ENCODE measurements at regions not wholly inside any gene's neighbourhood (a gene's known extent, or its start where the extent isn't known, plus 50 kb on each side); places are given as distances from the start of the nearest gene placed in this dataset.
"Not testable (repeated sequence)": the region's sequence is repeated elsewhere in the genome, so short reads cannot be mapped to it uniquely, and the experiment has no call there.

DNA sequence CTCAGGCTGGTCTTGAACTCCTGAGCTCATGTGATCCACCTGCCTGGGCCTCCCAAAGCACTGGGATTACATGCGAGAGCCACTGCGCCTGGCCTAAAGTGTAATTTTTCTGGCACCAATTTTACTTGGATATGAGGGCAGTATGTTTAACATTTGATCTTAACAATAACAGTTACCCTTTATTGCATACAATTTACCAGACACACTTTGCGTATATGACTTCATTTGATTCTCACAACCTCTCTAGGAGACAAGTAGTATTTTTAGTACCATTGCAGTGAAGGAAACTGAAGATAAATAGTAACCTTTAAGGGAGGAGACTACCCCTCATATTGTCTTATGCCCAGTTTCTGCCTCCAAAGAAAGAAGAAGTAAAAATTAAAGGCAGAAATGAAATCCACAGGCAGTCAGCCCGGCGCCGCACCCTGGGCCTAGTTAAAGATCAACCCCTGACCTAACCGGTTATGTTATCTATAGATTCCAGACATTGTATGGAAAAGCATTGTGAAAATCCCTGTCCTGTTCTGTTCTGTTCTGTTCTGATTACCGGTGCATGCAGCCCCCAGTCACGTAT lies 54.0 kb downstream of the CYP26A1 start:
- H3K36me3 ChIP-seq (ENCODE audit: insufficient read depth, low read length); H3K4me3 ChIP-seq; DNase-seq (ENCODE audit: low read depth, low spot score); H3K9ac ChIP-seq (ENCODE audit: insufficient read length); H3K27ac ChIP-seq; H3K9me3 ChIP-seq (ENCODE audit: low read depth, low read length): not testable (repeated sequence)

DNA sequence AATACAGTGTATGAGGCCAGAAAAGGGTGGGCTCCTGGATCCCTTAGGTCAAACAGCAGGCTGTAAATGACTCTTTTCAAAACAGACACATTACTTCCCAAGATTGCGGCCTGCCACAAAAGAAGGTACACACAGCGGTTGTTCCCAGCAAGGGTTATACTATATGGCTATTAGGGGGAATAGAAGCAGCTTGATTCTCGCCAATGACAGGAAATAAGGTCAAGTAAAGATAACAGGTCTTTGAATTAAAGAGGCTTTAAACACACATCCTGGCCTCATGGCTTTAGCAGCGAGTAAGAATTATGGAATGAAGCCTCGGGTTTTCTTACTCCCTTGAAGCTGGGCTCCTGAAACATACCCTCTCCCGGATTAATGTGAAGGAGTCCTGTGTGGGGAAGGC lies 58.3 kb downstream of the CYP26A1 start:
- no peak overlapping the region for H3K9ac ChIP-seq (ENCODE audit: insufficient read length)
- no peak overlapping the region for H3K4me3 ChIP-seq
- H3K36me3 ChIP-seq (ENCODE audit: insufficient read depth, low read length) = no peaks in the 10 kb centered on the region
- TF ChIP-seq FOXP2 (optimal IDR thresholded peaks at IDR 0.05; ENCODE audit: control extremely low read depth, extremely low read length, insufficient read depth) (no peak), POLR2AphosphoS5 (IDR thresholded peaks at IDR 0.05; ENCODE audit: borderline replicate concordance, low read depth, low read length) (no peak), EZH2 (IDR thresholded peaks at IDR 0.05) (no peak)
- H3K27ac ChIP-seq = no peak overlapping the region
- no peak for DNase-seq (ENCODE audit: low read depth, low spot score)
- H3K9me3 ChIP-seq (ENCODE audit: low read depth, low read length) = no peaks in the 10 kb centered on the region

DNA sequence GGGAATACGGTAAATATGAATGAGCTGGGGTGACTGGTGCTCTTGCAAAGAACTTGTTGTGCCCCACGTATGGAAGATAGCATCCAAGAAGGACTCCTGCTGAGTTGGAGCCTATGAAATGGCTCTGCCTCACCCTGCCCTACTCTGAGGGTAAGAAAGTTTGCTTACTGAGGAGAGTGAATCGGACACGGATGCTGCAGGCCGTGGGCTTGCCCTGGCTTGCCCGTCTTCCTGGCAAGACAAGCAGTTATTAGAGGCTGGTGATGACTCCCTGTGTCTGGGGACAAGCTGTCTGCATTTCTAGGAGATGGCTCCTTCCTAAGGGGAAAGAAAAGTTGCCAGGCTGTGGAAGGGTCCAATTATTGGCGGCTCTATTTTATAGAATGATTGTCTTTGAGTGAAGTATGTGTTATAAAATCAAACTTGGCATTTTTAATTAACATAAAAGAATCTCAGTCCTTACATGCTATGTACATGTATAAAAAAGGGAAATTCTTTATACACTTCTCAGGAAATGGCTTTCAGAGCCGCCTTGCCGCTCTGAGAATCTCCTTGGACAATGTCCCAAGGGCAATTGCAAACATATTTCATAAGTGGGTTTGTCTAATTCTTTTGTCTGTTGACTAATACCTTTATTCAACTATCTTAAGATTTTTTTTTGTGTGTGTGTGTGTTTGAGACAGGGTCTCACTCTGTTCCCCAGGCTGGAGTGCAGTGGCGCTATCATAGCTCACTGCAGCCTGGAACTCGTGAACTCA lies 64.6 kb downstream of the CYP26A1 start:
- no peak for DNase-seq (ENCODE audit: low read depth, low spot score)
- Histone ChIP-seq H3K9me3 (ENCODE audit: low read depth, low read length) (no peaks in the 10 kb centered on the region), H3K36me3 (ENCODE audit: insufficient read depth, low read length) (no peaks in the 10 kb centered on the region), H3K9ac (ENCODE audit: insufficient read length) (no peak overlapping the region), H3K27ac (no peak overlapping the region), H3K4me3 (no peak overlapping the region)
- TF ChIP-seq EZH2 (IDR thresholded peaks at IDR 0.05) = no peak
- TF ChIP-seq FOXP2 (optimal IDR thresholded peaks at IDR 0.05; ENCODE audit: control extremely low read depth, extremely low read length, insufficient read depth) = no peak
- TF ChIP-seq POLR2AphosphoS5 (IDR thresholded peaks at IDR 0.05; ENCODE audit: borderline replicate concordance, low read depth, low read length) = no peak

DNA sequence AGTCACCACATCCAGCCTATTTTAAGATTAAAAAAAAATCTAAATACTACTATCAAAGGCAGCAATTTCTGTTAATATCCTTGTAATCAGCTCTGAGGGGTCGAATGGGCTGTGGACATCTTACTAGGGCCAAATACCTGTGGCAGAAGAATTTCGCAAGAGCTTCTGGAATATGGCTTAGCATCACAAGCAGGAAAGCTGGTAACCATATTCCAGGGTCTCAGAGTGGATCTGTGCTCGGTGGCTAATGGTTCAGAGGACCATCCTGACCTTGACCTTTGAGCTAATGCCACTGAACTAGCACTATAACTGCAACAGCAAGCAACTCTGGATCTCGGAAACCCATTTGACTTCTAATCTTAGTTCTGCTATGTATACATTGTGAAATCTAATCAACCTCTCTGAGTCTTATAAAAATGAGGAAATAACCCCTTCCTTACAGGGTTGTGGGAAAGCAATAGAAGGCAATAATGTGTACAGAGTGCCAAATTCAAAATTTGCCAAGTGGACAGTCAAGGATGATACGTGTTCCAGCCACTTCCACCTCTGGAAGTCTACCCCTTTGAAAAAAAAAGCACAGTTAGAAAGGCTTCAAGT lies 65.5 kb downstream of the CYP26A1 start:
- no peak for DNase-seq (ENCODE audit: low read depth, low spot score)
- no peak overlapping the region for H3K9ac ChIP-seq (ENCODE audit: insufficient read length)
- no peak overlapping the region for H3K4me3 ChIP-seq
- no peaks in the 10 kb centered on the region for H3K9me3 ChIP-seq (ENCODE audit: low read depth, low read length)
- H3K27ac ChIP-seq = no peak overlapping the region
- TF ChIP-seq POLR2AphosphoS5 (IDR thresholded peaks at IDR 0.05; ENCODE audit: borderline replicate concordance, low read depth, low read length) (no peak), EZH2 (IDR thresholded peaks at IDR 0.05) (no peak), FOXP2 (optimal IDR thresholded peaks at IDR 0.05; ENCODE audit: control extremely low read depth, extremely low read length, insufficient read depth) (no peak)
- H3K36me3 ChIP-seq (ENCODE audit: insufficient read depth, low read length) = no peaks in the 10 kb centered on the region

DNA sequence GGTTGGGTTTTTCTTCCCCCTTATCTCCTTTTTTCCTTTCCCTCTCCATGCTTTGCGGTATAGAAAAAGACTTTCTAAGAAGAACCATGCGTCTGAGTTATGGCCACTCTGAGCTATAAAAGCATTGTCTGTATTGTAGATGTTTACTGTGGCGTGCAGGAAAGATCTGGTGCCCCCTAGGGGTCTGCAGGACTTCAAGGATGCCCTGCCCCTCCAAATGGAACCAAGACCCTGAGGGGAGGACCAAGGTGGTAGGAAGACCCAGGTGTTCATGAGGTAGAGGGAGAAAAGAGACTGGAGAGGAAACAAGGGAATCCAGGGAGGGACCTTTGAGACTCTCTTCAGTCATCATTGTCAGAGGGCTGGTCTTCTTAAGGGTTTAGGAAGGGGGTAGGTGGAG lies 68.8 kb downstream of the CYP26A1 start:
- Histone ChIP-seq H3K4me3 (no peak overlapping the region), H3K27ac (no peak overlapping the region), H3K9me3 (ENCODE audit: low read depth, low read length) (no peaks in the 10 kb centered on the region), H3K9ac (ENCODE audit: insufficient read length) (no peak overlapping the region), H3K36me3 (ENCODE audit: insufficient read depth, low read length) (no peaks in the 10 kb centered on the region)
- DNase-seq (ENCODE audit: low read depth, low spot score) = no peak
- TF ChIP-seq EZH2 (IDR thresholded peaks at IDR 0.05) = no peak

DNA sequence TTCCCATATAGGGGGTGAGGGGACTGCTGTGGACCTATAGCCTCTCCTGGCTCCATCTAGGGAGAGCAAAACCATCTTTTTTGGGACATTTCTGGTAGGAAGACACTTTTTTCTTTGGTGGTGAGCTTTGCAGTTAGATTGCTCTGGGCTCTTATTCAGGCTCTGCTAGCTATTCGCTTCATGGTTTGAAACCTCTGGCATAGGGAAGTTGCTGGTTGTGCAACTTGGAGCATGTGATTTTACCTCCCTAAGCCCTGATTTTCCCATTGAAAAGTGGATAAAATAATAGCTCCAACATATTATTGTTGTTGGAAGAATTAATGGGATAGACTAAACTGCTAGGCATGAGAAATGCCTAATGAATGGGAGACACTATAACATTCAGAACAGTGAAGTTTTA lies 69.6 kb downstream of the CYP26A1 start:
- Histone ChIP-seq H3K27ac (no peak overlapping the region), H3K9ac (ENCODE audit: insufficient read length) (no peak overlapping the region), H3K36me3 (ENCODE audit: insufficient read depth, low read length) (no peaks in the 10 kb centered on the region), H3K4me3 (no peak overlapping the region), H3K9me3 (ENCODE audit: low read depth, low read length) (no peaks in the 10 kb centered on the region)
- TF ChIP-seq EZH2 (IDR thresholded peaks at IDR 0.05) (no peak), FOXP2 (optimal IDR thresholded peaks at IDR 0.05; ENCODE audit: control extremely low read depth, extremely low read length, insufficient read depth) (no peak), POLR2AphosphoS5 (IDR thresholded peaks at IDR 0.05; ENCODE audit: borderline replicate concordance, low read depth, low read length) (no peak)
- DNase-seq (ENCODE audit: low read depth, low spot score) = no peak

DNA sequence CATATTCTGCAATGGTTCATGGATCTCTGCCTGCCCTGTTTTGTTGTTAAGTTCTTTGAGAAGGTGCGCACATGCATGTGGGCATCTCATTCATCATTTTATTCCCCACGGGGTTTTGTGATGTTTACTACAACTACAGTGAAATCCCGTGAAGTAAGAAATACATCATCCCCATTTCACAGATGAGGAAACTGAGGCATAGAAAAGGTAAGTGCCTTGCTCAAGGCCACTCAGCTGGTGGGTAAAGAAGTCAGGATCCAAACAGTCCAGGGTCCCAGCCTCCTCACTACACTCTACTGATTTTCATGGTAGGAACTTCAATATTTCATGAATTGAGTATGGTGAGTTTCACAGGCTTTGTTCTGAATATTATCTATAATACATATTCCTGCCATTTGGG lies 72.6 kb downstream of the CYP26A1 start:
- no peak for DNase-seq (ENCODE audit: low read depth, low spot score)
- Histone ChIP-seq H3K27ac (no peak overlapping the region), H3K4me3 (no peak overlapping the region), H3K9me3 (ENCODE audit: low read depth, low read length) (no peaks in the 10 kb centered on the region), H3K9ac (ENCODE audit: insufficient read length) (no peak overlapping the region), H3K36me3 (ENCODE audit: insufficient read depth, low read length) (no peaks in the 10 kb centered on the region)
- no peak for TF ChIP-seq POLR2AphosphoS5 (IDR thresholded peaks at IDR 0.05; ENCODE audit: borderline replicate concordance, low read depth, low read length)
- TF ChIP-seq FOXP2 (optimal IDR thresholded peaks at IDR 0.05; ENCODE audit: control extremely low read depth, extremely low read length, insufficient read depth) = no peak
- no peak for TF ChIP-seq EZH2 (IDR thresholded peaks at IDR 0.05)

DNA sequence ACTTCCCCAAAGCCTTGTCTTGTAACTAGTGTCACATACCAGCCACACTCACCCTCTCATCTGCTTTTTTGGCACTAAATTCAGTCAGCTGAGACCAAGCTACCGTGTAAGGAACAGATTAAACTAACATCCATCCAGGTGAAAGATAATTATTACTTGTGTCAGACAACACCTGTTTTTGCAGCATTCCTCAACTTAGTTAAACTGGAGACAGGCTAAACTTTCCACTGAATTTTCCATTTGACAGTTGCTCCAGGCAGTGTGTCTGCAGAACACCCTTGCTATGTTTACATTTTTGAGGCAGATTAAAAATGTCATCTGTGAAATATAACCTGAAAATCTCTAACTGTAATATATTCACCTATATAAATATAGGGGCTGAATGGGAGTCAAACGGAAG lies 73.6 kb downstream of the CYP26A1 start:
- Histone ChIP-seq H3K4me3 (no peak overlapping the region), H3K27ac (no peak overlapping the region), H3K9ac (ENCODE audit: insufficient read length) (no peak overlapping the region), H3K36me3 (ENCODE audit: insufficient read depth, low read length) (no peaks in the 10 kb centered on the region), H3K9me3 (ENCODE audit: low read depth, low read length) (no peaks in the 10 kb centered on the region)
- no peak for DNase-seq (ENCODE audit: low read depth, low spot score)
- TF ChIP-seq POLR2AphosphoS5 (IDR thresholded peaks at IDR 0.05; ENCODE audit: borderline replicate concordance, low read depth, low read length) (no peak), FOXP2 (optimal IDR thresholded peaks at IDR 0.05; ENCODE audit: control extremely low read depth, extremely low read length, insufficient read depth) (no peak), EZH2 (IDR thresholded peaks at IDR 0.05) (no peak)

DNA sequence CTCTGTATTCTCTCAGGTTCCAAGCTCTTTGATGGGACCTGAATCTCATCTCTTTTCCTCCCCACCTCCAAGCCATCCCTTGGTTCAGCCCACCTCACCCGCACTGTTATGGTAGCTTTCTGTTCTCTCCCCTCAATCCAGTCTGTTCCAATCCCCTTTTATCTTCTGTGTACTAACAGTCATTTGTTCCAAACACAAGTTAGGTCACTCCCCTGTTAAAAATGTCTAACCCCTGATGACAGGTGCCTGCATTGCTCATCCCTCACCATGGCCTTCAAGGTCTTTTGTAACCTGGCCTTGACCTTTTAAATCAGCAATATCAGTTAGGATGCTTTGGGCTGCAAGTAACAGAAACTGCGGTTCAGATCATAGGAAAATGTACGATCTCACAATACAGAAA lies 74.8 kb downstream of the CYP26A1 start:
- H3K9me3 ChIP-seq (ENCODE audit: low read depth, low read length) = no peaks in the 10 kb centered on the region
- TF ChIP-seq FOXP2 (optimal IDR thresholded peaks at IDR 0.05; ENCODE audit: control extremely low read depth, extremely low read length, insufficient read depth) = no peak
- no peak for TF ChIP-seq POLR2AphosphoS5 (IDR thresholded peaks at IDR 0.05; ENCODE audit: borderline replicate concordance, low read depth, low read length)
- TF ChIP-seq EZH2 (IDR thresholded peaks at IDR 0.05) = no peak
- H3K27ac ChIP-seq = no peak overlapping the region
- H3K4me3 ChIP-seq = no peak overlapping the region
- H3K36me3 ChIP-seq (ENCODE audit: insufficient read depth, low read length) = no peaks in the 10 kb centered on the region
- DNase-seq (ENCODE audit: low read depth, low spot score) = no peak
- no peak overlapping the region for H3K9ac ChIP-seq (ENCODE audit: insufficient read length)
